ENCODE measurements at regions not wholly inside any gene's neighbourhood (a gene's known extent, or its start where the extent isn't known, plus 50 kb on each side); places are given as distances from the start of the nearest gene placed in this dataset.
"Not testable (repeated sequence)": the region's sequence is repeated elsewhere in the genome, so short reads cannot be mapped to it uniquely, and the experiment has no call there.

DNA sequence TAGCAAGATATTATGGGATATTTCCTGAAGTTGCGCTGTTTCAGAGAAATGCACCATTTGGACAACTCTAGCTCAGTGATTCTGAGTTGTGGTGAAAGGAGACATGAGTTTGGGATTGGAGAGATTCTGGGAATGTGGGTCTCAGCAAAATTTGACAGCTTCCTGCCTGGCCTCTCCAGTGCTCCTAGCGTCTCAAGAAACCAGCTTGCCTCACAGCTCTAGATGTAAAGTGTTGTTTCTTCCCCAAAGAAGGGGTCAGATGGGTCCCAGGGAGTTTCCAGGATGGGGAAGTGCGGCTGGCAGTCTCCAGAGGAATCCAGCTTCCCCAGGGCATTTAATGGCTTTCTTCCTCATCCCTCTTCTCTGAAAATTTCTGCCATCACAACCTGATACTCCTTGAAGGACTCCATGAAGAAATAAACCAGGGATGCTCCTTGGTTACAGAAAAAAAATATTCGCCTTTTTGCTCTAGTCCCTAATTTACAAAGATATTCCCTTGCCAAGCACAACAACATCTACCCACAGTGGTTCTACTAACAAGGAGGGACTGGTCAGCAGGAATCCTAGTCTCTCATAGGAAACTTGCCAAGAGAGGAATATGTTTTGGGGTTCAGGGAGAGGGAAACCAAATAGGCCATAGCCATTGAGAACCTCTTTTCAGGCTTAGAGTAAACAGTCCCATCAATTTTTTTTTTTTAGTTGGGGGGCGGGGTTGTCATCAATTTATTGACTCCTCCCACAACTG lies 185.4 kb upstream of the E2F8 start:
- Histone ChIP-seq H3K9ac (ENCODE audit: low read length) (no peak overlapping the region), H3K9me3 (ENCODE audit: low read length) (no peaks in the 10 kb centered on the region), H3K9me2 (replicated peaks; ENCODE audit: insufficient read depth, low read length) (no peaks in the 10 kb centered on the region), H3K4me1 (ENCODE audit: low read length) (peaks cover 7% of the 10 kb centered on the region), H4K20me1 (ENCODE audit: insufficient read depth, low read depth, low read length) (no peaks in the 10 kb centered on the region), H3K27ac (ENCODE audit: low read length) (no peak overlapping the region), H3K4me3 (ENCODE audit: low read length) (no peak overlapping the region), H3K4me2 (ENCODE audit: low read depth, low read length, poor library complexity, severe bottlenecking) (no peak overlapping the region), H2AFZ (ENCODE audit: low read length) (no peak overlapping the region), H3K27me3 (ENCODE audit: low read length) (no peaks in the 10 kb centered on the region), H3K36me3 (ENCODE audit: insufficient read depth, low read length) (no peaks in the 10 kb centered on the region), H3K79me2 (ENCODE audit: low read length) (no peaks in the 10 kb centered on the region)
- DNase-seq = peak; percentile 11

DNA sequence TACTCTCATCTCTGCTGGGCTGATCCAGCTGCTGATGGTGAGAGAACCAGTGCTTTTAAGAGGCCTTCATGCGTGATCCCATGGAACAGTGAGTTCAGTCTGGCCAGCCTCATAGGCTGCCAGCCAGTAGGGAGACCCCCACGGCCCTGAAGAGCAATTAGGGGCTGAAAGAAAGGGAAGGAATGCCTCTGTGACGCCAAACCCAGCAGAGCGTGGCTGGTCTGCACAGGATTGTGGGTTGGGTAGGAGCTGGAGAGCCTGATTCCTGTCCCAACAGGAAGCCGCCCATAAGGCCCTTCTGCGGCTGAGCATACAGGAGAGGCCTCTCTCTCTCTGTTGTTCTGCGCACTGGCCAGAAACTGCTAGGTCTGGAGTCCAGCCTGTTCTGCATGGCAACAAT lies 181.5 kb upstream of the E2F8 start:
- Histone ChIP-seq H3K4me2 (ENCODE audit: low read depth, low read length, poor library complexity, severe bottlenecking) (no peak overlapping the region), H3K4me1 (ENCODE audit: low read length) (no peaks in the 10 kb centered on the region), H3K9me2 (replicated peaks; ENCODE audit: insufficient read depth, low read length) (no peaks in the 10 kb centered on the region), H3K9ac (ENCODE audit: low read length) (no peak overlapping the region), H3K27me3 (ENCODE audit: low read length) (no peaks in the 10 kb centered on the region), H4K20me1 (ENCODE audit: insufficient read depth, low read depth, low read length) (no peaks in the 10 kb centered on the region), H3K79me2 (ENCODE audit: low read length) (no peaks in the 10 kb centered on the region), H2AFZ (ENCODE audit: low read length) (no peak overlapping the region), H3K9me3 (ENCODE audit: low read length) (no peaks in the 10 kb centered on the region), H3K36me3 (ENCODE audit: insufficient read depth, low read length) (no peaks in the 10 kb centered on the region), H3K27ac (ENCODE audit: low read length) (no peak overlapping the region), H3K4me3 (ENCODE audit: low read length) (no peak overlapping the region)
- DNase-seq = peak; percentile 10

DNA sequence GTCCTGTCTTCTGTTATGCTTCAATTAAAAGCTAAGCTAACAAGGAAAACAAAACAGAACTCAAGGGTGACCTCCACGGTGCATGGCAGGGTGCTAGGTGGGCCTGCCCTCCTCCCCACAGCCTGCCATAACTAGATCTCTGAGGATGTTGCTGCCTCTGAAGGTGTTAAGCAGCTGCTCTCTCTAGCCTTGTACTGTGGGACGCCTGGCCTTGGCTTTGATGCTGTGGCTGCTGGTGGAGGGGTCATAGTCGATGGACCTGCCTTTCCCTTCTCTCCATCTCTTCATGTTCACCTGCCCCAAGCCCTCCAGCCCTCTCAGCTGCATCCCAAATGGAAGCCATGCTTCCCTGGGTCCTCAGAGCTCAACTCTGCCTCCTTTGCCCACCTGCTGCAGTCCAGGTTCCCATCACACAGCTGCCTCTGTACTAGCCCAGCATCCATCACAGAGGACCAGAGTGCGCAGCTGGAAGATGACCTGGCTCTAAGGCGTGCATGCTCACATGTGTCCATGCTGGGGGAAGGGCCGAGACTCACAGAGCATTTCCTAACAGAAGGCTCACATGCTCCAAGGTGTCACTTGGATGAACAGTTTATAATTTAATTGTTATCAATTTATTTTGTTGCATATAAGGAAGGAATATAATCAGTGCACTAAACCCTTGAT lies 180.3 kb upstream of the E2F8 start:
- Histone ChIP-seq H4K20me1 (ENCODE audit: insufficient read depth, low read depth, low read length) (no peaks in the 10 kb centered on the region), H3K9ac (ENCODE audit: low read length) (no peak overlapping the region), H3K27me3 (ENCODE audit: low read length) (no peaks in the 10 kb centered on the region), H3K9me2 (replicated peaks; ENCODE audit: insufficient read depth, low read length) (no peaks in the 10 kb centered on the region), H3K36me3 (ENCODE audit: insufficient read depth, low read length) (no peaks in the 10 kb centered on the region), H2AFZ (ENCODE audit: low read length) (no peak overlapping the region), H3K4me1 (ENCODE audit: low read length) (no peaks in the 10 kb centered on the region), H3K9me3 (ENCODE audit: low read length) (no peaks in the 10 kb centered on the region), H3K4me3 (ENCODE audit: low read length) (no peak overlapping the region), H3K79me2 (ENCODE audit: low read length) (no peaks in the 10 kb centered on the region), H3K27ac (ENCODE audit: low read length) (no peak overlapping the region), H3K4me2 (ENCODE audit: low read depth, low read length, poor library complexity, severe bottlenecking) (no peak overlapping the region)
- DNase-seq = no peak

DNA sequence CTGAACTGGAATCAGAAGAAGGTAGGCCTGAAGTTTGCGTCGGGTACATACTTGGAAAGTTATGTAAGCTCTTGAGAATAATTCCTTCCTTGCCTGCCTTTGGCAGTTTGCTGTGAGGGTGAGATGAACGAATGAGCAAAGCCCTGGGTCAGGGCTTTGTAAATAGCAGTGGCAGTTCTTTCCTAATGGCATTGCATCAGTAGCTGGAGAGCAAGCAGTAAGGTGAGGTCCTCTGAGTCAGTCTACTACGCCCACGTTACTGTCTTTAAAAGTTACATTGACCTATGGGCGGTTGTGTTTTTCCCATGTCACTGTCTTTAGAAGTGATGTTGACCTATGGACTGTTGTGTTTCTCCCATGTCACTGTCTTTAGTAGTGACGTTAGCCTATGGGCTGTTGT lies 179.1 kb upstream of the E2F8 start:
- no peak overlapping the region for H3K27ac ChIP-seq (ENCODE audit: low read length)
- no peaks in the 10 kb centered on the region for H3K79me2 ChIP-seq (ENCODE audit: low read length)
- no peaks in the 10 kb centered on the region for H3K36me3 ChIP-seq (ENCODE audit: insufficient read depth, low read length)
- no peak overlapping the region for H3K4me2 ChIP-seq (ENCODE audit: low read depth, low read length, poor library complexity, severe bottlenecking)
- H3K27me3 ChIP-seq (ENCODE audit: low read length) = no peaks in the 10 kb centered on the region
- no peak overlapping the region for H3K4me3 ChIP-seq (ENCODE audit: low read length)
- no peak for DNase-seq
- H2AFZ ChIP-seq (ENCODE audit: low read length) = no peak overlapping the region
- H3K9me3 ChIP-seq (ENCODE audit: low read length) = no peaks in the 10 kb centered on the region
- no peaks in the 10 kb centered on the region for H3K9me2 ChIP-seq (replicated peaks; ENCODE audit: insufficient read depth, low read length)
- no peak overlapping the region for H3K9ac ChIP-seq (ENCODE audit: low read length)
- H4K20me1 ChIP-seq (ENCODE audit: insufficient read depth, low read depth, low read length) = no peaks in the 10 kb centered on the region
- H3K4me1 ChIP-seq (ENCODE audit: low read length) = no peaks in the 10 kb centered on the region

DNA sequence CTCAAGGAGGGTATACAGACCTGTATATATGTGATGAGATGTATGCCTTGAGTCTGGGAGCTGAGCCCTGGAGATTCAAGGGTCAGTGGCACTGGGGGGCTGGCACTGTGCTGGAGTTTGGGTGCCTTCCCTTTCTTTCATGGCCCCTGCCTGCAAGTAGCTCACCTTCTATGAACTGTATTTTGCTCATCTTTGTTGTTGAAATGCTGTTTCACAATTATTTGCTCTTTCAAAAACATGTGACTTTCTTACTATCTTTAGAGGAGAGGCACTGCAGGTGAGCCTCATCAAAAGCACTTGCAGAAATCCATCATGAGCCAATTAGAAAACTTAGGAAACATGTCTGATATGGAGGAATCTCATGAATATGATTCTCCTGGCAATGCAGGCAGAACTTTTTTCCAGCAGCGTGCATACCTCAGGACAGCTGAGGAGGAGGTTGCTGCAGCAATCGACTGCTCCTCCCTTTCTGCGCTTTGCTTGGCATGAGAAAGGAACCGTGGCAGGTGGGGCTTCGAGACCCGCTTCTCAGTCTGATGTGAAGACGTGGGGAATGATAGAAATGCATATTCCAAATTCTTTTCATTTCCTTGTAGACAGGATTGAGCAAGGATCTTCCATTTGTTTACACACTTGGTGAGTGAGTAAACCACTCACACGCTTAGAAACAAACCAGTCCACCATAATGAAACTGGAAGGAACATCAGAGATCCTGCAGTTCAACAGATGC lies 178.4 kb upstream of the E2F8 start:
- Histone ChIP-seq H3K4me2 (ENCODE audit: low read depth, low read length, poor library complexity, severe bottlenecking) (no peak overlapping the region), H3K9me2 (replicated peaks; ENCODE audit: insufficient read depth, low read length) (no peaks in the 10 kb centered on the region), H2AFZ (ENCODE audit: low read length) (no peak overlapping the region), H3K9ac (ENCODE audit: low read length) (no peak overlapping the region), H3K4me1 (ENCODE audit: low read length) (no peaks in the 10 kb centered on the region), H4K20me1 (ENCODE audit: insufficient read depth, low read depth, low read length) (no peaks in the 10 kb centered on the region), H3K27me3 (ENCODE audit: low read length) (no peaks in the 10 kb centered on the region), H3K9me3 (ENCODE audit: low read length) (no peaks in the 10 kb centered on the region), H3K27ac (ENCODE audit: low read length) (no peak overlapping the region), H3K4me3 (ENCODE audit: low read length) (no peak overlapping the region), H3K79me2 (ENCODE audit: low read length) (no peaks in the 10 kb centered on the region), H3K36me3 (ENCODE audit: insufficient read depth, low read length) (no peaks in the 10 kb centered on the region)
- peak; percentile 31 for DNase-seq

DNA sequence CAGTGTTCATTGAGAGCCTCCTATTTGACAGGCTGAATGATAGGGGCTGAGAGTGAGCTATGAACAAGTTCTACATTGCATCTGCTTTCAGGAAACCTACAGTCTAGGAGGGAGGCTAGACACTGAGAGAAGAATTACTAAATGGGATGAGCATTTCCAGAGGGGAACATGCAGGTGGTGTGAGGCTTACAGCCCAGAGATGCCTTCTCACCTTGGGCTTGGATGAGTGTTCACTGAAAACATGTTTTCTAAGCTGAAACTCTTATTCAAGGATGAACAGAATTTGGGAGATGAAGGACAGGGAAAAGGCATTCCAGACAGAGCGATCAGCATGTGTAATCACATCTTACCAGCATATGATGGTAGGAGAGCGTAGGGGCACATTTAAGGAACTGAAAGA lies 177.5 kb upstream of the E2F8 start:
- Histone ChIP-seq H3K27ac (ENCODE audit: low read length) (no peak overlapping the region), H3K4me2 (ENCODE audit: low read depth, low read length, poor library complexity, severe bottlenecking) (no peak overlapping the region), H3K9me2 (replicated peaks; ENCODE audit: insufficient read depth, low read length) (no peaks in the 10 kb centered on the region), H3K9ac (ENCODE audit: low read length) (no peak overlapping the region), H3K4me3 (ENCODE audit: low read length) (no peak overlapping the region), H3K27me3 (ENCODE audit: low read length) (no peaks in the 10 kb centered on the region), H3K4me1 (ENCODE audit: low read length) (no peaks in the 10 kb centered on the region), H3K9me3 (ENCODE audit: low read length) (no peaks in the 10 kb centered on the region), H2AFZ (ENCODE audit: low read length) (no peak overlapping the region), H4K20me1 (ENCODE audit: insufficient read depth, low read depth, low read length) (no peaks in the 10 kb centered on the region), H3K79me2 (ENCODE audit: low read length) (no peaks in the 10 kb centered on the region), H3K36me3 (ENCODE audit: insufficient read depth, low read length) (no peaks in the 10 kb centered on the region)
- peak; percentile 19 for DNase-seq

DNA sequence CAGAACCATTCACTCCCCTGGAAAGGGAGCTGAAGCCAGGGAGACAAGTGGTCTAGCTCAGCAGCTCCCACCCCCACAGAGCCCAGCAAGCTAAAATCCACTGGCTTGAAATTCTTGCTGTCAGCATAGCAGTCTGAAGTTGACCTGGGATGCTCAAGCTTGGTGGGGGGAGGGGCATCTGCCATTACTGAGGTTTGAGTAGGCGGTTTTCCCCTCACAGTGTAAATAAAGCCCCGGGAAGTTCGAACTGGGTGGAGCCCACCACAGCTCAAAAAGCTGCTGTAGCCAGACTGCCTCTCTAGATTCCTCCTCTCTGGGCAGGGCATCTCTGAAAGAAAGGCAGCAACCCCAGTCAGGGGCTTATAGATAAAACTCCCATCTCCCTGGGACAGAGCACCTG lies 171.3 kb upstream of the E2F8 start:
- not testable (repeated sequence) for H3K27me3 ChIP-seq (ENCODE audit: low read length); H3K79me2 ChIP-seq (ENCODE audit: low read length); H3K4me2 ChIP-seq (ENCODE audit: low read depth, low read length, poor library complexity, severe bottlenecking); H4K20me1 ChIP-seq (ENCODE audit: insufficient read depth, low read depth, low read length); H3K4me3 ChIP-seq (ENCODE audit: low read length); DNase-seq; H3K9me3 ChIP-seq (ENCODE audit: low read length); H3K36me3 ChIP-seq (ENCODE audit: insufficient read depth, low read length); H3K27ac ChIP-seq (ENCODE audit: low read length); H3K9ac ChIP-seq (ENCODE audit: low read length); H3K4me1 ChIP-seq (ENCODE audit: low read length); H3K9me2 ChIP-seq (replicated peaks; ENCODE audit: insufficient read depth, low read length); H2AFZ ChIP-seq (ENCODE audit: low read length)

DNA sequence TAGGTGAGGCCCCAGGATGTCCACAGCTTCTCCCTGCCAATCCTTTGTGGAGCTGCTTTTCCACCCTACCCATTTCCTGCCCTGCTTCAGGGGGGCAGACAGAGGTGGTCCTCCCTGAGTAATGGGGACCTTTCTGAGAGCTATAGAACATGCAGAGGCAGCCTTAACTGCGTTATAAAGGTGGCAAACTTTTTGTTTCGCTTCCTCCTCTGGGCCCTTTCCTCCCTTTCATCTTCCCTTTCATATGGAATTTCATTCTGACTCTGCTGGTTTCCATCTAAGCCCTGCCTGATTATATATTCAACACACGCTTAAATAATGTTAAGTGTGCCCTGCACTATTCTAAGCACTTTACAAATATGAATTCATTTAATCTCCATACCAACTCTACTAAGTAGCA lies 169.3 kb upstream of the E2F8 start:
- H3K79me2 ChIP-seq (ENCODE audit: low read length) = no peaks in the 10 kb centered on the region
- no peak overlapping the region for H3K27ac ChIP-seq (ENCODE audit: low read length)
- H3K4me2 ChIP-seq (ENCODE audit: low read depth, low read length, poor library complexity, severe bottlenecking) = no peak overlapping the region
- DNase-seq = no peak
- H2AFZ ChIP-seq (ENCODE audit: low read length) = no peak overlapping the region
- H3K9ac ChIP-seq (ENCODE audit: low read length) = no peak overlapping the region
- H3K9me3 ChIP-seq (ENCODE audit: low read length) = no peaks in the 10 kb centered on the region
- no peaks in the 10 kb centered on the region for H3K36me3 ChIP-seq (ENCODE audit: insufficient read depth, low read length)
- no peaks in the 10 kb centered on the region for H4K20me1 ChIP-seq (ENCODE audit: insufficient read depth, low read depth, low read length)
- no peaks in the 10 kb centered on the region for H3K4me1 ChIP-seq (ENCODE audit: low read length)
- H3K27me3 ChIP-seq (ENCODE audit: low read length) = no peaks in the 10 kb centered on the region
- H3K4me3 ChIP-seq (ENCODE audit: low read length) = no peak overlapping the region
- H3K9me2 ChIP-seq (replicated peaks; ENCODE audit: insufficient read depth, low read length) = no peaks in the 10 kb centered on the region
